ENCODE measurements at regions not wholly inside any gene's neighbourhood (a gene's known extent, or its start where the extent isn't known, plus 50 kb on each side); places are given as distances from the start of the nearest gene placed in this dataset.

DNA sequence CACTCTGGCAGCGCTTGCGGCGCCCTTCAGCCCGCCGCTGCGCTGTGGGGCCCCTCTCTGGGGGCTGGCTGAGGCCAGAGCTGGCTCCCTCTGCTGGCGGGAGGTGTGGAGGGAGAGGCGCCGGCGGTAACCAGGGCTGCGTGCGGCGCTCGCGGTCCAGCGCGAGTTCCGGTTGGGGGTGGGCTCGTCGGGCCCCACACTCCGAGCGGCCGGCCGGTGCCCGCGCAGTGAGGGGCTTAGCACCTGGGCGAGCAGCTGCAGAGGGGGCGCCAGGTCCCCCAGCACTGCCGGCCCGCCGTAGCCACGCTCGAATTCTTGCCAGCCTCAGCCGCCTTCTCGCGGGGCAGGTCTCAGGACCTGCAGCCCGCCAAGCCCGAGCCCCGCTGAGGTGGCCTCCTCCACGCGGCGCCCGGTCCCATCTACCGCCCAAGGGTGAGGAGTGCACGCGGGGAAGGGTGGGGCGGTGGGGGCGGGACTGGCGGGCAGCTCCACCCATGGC lies 879.0 kb upstream of the SLITRK5 start:
- TF ChIP-seq, protein P1, sequence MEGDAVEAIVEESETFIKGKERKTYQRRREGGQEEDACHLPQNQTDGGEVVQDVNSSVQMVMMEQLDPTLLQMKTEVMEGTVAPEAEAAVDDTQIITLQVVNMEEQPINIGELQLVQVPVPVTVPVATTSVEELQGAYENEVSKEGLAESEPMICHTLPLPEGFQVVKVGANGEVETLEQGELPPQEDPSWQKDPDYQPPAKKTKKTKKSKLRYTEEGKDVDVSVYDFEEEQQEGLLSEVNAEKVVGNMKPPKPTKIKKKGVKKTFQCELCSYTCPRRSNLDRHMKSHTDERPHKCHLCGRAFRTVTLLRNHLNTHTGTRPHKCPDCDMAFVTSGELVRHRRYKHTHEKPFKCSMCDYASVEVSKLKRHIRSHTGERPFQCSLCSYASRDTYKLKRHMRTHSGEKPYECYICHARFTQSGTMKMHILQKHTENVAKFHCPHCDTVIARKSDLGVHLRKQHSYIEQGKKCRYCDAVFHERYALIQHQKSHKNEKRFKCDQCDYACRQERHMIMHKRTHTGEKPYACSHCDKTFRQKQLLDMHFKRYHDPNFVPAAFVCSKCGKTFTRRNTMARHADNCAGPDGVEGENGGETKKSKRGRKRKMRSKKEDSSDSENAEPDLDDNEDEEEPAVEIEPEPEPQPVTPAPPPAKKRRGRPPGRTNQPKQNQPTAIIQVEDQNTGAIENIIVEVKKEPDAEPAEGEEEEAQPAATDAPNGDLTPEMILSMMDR (IDR thresholded peaks at IDR 0.05), result no peak
- no peak for TF ChIP-seq POLR2A (IDR thresholded peaks at IDR 0.05)
